Gastroesophageal sphincter (tissue), 3 donors: ENCODE measurements at regions not wholly inside any gene's neighbourhood (a gene's known extent, or its start where the extent isn't known, plus 50 kb on each side); places are given as distances from the start of the nearest gene placed in this dataset.

ENCODE experiments used
- CTCF ChIP-seq, 4 experiments: fragments of 200-600 bp in 2 of 4; fragments of 450-650 bp in 2 of 4; sonication (generic) in 1 of 4; IDR thresholded peaks; one replicate each; pipeline ENCODE4 v1.5.1; 2017 to 2019; ENCODE audit warnings: antibody characterized with exemption in 4 of 4, mild to moderate bottlenecking in 2 of 4, moderate library complexity in 2 of 4
- EP300 ChIP-seq: sonication (generic); formaldehyde crosslinking; IDR thresholded peaks from one replicate; pipeline ENCODE4 v1.6.1; 2017; ENCODE audit warnings: antibody characterized with exemption, mild to moderate bottlenecking
- POLR2A ChIP-seq, 2 donors: fragments of 450-650 bp; IDR thresholded peaks; one replicate each; pipeline ENCODE4 v1.6.1; 2017; ENCODE audit warnings: antibody characterized with exemption in 2 of 2, mild to moderate bottlenecking in 2 of 2, moderate library complexity in 1 of 2
- POLR2AphosphoS5 ChIP-seq: sonication (generic); formaldehyde crosslinking; IDR thresholded peaks from one replicate; pipeline ENCODE4 v1.6.1; 2017; ENCODE audit warnings: antibody characterized with exemption

GRCh38 chr11:96474263-96474662, 84.5 kb downstream of the JRKL start:
- TF ChIP-seq CTCF (IDR thresholded peaks at IDR 0.05) (no peak), EP300 (no peak), POLR2AphosphoS5 (no peak), POLR2A (IDR thresholded peaks at IDR 0.05) (no peak)
